Breast epithelium (tissue), 3 donors: ENCODE measurements at regions not wholly inside any gene's neighbourhood (a gene's known extent, or its start where the extent isn't known, plus 50 kb on each side); places are given as distances from the start of the nearest gene placed in this dataset.

Experiments
- POLR2AphosphoS5 ChIP-seq, 3 donors: sonication (generic); formaldehyde crosslinking; IDR thresholded peaks; one replicate each; pipeline ENCODE4 v1.6.1; 2017; ENCODE audit warnings: antibody characterized with exemption in 3 of 3
- TF ChIP-seq, protein P1 (sequence below), 3 donors: fragments of 450-650 bp; IDR thresholded peaks; one replicate each; pipeline ENCODE4 v1.5.1; 2016 to 2017; ENCODE audit warnings: antibody characterized with exemption in 3 of 3, mild to moderate bottlenecking in 3 of 3, moderate library complexity in 3 of 3

DNA sequence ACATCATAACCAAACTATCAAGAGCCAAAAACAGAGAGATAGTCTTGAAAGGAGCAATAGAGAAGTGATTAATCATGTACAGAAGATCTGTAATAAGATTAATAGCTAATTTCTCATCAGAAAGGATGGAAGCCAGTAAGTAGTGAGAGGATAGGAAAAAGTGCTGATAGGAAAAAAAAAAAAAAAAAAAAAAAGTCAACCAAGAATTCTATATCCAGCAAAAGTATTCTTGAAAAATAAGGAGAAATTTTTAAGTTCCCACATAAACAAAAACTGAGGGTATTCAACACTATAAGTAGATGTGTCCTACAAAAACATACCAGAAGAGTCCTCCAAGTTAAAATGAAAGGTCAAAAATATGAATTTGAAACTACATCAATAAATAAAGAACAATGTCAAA, 218.7 kb upstream of the GPC6 start:
- TF ChIP-seq, protein P1, sequence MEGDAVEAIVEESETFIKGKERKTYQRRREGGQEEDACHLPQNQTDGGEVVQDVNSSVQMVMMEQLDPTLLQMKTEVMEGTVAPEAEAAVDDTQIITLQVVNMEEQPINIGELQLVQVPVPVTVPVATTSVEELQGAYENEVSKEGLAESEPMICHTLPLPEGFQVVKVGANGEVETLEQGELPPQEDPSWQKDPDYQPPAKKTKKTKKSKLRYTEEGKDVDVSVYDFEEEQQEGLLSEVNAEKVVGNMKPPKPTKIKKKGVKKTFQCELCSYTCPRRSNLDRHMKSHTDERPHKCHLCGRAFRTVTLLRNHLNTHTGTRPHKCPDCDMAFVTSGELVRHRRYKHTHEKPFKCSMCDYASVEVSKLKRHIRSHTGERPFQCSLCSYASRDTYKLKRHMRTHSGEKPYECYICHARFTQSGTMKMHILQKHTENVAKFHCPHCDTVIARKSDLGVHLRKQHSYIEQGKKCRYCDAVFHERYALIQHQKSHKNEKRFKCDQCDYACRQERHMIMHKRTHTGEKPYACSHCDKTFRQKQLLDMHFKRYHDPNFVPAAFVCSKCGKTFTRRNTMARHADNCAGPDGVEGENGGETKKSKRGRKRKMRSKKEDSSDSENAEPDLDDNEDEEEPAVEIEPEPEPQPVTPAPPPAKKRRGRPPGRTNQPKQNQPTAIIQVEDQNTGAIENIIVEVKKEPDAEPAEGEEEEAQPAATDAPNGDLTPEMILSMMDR (IDR thresholded peaks at IDR 0.05): no peak
- no peak for TF ChIP-seq POLR2AphosphoS5 (IDR thresholded peaks at IDR 0.05)
